NCI-H69 (cell line): ENCODE measurements at regions not wholly inside any gene's neighbourhood (a gene's known extent, or its start where the extent isn't known, plus 50 kb on each side); places are given as distances from the start of the nearest gene placed in this dataset.
"Not testable (repeated sequence)": the region's sequence is repeated elsewhere in the genome, so short reads cannot be mapped to it uniquely, and the experiment has no call there.

Experiments used
- DNase-seq: peaks from one replicate; lab custom pipeline; 2025; lab: John Stamatoyannopoulos, UW

DNA sequence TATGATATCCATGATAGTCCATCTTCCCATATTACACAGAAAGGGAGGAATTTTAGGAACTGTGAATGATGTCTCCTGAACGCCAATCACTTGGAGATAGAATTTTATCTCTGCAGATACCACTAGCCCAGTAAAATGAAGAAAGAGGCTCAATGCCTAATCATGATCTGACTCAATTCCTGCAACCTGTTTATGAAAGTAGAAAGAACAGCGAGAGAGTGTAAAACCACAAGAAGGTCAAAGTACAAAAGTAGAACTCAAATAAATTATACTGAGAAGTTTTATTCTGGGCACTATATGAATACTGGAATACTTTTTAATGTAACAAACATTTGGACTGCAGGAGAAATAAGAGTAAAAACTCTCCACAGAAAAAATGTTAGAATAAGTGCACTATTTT lies 892.1 kb upstream of the DDX18 start:
- DNase-seq = no peak

DNA sequence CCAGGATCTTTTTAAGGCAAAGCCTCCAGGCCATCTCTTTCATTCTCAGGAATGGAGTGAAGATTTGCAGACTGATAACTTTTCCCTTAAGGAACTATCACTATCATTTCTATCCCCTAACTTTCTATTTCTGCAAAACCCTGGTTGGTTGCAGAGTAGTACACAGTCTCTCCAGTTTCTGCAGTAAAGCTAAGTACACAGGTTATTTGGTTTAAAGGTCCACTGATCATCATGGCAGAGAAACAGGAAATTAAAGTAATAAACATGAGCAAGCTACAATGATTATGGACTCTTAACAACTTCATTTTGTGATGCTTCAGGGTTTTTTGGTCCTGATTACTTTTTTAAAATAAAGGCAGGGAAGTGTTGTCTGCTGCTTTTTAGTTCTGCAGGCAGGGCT lies 890.0 kb upstream of the DDX18 start:
- no peak for DNase-seq

DNA sequence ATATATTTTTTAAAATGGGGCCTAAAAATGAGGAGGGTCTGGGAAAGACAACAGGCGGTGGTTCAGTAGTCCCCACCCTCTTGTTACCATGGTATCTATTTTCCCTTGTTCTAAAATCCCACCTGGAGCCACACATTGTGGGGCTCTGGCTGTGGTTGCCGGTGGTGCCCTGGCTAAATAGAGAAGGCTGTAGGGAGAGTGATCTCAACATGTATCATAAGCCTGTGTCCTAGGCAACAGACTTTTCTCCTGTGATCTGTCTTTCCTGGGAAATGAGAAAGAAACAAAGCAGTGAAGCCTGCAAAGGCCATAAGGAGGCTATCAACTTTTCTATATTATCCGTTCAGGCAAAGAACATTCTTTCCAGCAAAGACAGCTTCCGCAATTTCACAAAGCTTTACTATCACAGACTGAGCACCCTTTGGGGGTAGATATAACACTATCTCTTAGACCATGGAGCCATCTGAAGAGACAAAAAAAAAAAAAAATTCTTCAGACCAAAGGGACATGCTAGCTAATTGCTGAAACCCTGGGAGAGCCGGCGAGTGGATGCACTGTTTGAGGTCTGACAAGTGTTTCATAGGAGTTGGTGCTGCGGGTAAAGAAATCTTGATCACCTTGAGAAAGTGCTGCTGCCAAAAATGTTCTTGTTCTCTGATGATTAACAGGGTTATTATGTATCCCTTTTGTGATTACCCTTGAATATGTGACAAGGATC lies 879.2 kb upstream of the DDX18 start:
- DNase-seq = no peak

DNA sequence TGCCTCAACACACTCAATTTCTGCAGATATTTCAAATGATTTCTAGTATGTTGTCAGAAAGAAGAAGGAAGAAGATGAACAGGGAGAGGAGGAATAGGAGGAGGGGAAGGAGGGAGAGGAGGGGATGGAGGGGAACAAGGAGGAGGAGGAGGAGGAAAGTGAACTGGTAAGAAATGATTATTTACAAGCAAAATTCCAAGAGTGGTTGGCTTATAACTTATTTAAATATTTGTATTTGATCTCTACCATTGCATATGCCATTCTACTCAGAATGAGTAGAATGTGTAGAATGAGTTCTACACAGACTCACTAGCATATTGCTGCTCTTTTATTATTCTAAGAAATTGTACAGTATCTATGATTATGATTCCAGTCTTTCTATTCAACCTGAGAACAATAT lies 866.2 kb upstream of the DDX18 start:
- DNase-seq = no peak

DNA sequence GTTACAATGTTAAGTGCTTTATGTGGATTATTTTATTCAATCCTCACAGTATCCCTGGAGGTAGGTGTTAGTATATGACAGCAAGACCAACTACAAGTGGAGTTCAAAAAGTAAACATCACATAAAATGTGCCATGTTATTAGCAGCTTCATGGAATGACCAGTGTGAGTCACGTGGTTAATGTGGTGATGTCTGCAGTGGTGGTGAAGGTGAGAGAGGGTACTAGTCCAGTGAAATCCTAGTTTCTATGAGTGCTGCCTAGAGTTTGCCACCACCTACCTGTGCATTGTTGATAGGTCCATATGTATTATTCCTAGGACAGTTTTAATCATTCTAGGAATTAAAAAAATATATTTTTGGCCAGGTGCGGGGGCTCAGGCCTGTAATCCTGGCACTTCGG lies 865.2 kb upstream of the DDX18 start:
- DNase-seq = no peak

DNA sequence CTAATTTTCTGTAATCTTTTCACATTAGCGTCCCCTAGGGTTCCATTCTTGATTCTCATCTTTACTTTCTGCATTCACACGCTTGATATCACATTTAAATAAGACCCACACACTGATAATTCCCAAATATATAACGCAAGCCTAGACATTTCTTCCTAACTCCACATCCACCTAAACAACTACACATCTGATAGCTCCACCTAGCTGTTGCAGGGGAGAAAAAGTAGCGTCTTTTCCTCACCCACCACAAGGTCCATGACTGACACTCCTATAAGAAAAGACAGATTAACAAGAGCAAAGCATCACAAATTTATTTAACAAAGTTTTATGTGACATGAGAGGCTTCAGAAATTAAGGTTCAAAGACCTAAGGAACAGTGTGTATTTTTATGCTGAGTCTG lies 862.2 kb upstream of the DDX18 start:
- DNase-seq = no peak

DNA sequence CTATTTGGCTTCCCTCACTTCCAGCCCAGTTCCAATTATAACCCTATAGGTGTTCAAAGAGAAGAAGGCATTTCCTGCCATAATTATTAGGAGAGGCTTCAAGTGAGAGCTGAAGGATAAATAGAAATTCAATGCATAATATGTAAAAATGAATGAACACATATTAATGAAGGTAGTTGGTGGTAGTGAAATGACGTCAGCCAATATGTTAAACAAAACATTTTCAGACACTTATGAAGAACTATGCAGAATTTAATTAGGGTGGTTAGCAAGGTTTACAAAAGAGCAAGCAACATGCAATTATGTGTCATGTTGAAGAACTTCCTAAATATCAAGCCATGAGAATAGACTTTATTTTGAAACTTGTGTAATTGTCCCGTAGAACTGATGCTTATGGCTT lies 858.8 kb upstream of the DDX18 start:
- DNase-seq = no peak

DNA sequence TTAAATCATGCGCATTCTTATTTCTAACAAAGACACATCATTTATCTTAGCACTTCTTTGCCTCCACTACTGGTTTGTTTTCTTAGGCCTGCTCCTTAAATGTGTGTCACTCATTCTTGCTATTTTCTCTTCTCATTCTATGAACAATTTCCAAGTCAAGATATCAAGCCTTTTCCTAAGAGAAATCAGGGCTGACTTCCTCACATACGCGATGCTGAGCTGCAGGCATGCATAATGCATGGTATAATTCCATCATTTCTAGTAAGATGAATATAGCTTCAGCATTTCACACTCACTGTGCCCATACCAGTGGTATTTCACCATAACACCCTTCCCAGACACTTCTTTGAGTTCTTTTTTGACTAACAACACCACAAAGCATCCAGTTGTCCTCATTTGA lies 838.9 kb upstream of the DDX18 start:
- DNase-seq = no peak

DNA sequence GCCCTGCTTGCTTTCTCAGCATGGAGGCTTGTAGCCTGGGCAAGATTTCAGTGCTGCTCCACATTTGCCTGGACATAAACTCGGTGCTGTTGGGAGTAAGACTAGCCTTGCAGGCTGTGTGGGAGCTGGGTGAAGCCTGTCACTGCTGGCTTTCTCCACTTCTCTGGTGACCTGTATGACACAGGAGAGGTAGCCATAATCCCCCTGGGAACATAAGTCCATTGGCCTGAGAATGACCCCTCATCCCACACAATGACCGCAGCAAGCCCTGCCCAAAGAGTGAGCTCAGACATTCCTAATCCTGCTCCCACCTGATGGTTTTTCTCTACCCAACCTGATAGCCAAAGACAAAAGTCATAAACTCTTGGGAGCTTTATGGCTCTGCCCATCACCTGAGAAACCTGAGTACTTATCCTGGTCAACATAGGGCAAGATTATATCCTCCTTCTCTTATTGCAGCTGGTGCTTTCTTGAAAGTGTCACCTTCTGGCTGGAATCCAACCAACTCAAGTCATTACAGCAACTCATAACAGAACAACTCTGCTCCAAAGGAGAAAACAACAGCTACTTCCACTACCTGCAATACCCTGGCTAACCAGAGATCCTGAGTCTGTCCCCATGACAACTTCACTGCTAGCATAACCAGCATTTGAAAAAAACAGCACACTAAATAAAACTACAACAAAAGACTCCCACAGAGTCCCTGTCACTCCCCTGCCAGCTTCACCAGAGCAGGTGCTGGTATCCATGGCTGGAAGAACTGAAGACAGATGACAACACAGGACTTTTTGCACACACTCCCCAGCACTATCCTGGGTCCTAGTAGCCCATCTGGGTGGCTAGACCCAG lies 834.4 kb upstream of the DDX18 start:
- DNase-seq = no peak

DNA sequence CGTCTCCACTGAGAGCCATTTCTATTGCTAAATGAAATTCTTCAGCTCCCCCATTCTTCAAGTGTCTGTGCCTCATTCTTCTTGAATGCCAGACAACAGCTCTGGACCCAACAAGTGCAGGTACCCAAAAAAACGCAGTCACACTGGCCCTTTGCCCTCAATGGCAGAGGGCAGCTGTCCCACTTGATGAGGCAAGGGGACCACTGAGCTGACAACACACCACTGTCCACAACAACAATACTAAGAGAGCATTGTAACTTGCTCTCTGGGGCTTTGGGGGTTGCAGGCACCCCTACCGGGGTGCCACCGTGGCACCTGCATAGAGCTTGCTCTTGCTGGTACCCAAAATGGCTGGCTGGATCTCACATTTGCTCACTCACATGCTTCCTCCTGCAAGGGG lies 827.0 kb upstream of the DDX18 start:
- DNase-seq = no peak

DNA sequence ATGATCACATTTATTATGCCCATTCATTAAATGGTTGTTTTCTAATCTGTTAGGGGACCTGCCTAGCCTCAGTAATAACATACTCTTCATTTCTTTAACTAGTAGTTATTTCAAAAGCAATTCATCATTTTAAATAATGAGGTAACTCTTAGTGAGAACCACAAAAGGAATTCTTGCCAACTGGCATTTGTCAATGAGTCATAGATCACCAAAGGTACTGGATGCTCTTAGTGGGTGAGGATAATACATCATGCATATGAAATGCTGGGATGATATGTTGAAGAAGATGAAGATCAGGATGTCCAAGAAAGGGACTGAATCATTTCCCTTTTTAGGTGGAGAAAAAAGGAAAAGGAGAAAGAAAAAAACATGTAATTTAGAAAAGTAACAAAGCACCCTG lies 826.2 kb upstream of the DDX18 start:
- DNase-seq = no peak

DNA sequence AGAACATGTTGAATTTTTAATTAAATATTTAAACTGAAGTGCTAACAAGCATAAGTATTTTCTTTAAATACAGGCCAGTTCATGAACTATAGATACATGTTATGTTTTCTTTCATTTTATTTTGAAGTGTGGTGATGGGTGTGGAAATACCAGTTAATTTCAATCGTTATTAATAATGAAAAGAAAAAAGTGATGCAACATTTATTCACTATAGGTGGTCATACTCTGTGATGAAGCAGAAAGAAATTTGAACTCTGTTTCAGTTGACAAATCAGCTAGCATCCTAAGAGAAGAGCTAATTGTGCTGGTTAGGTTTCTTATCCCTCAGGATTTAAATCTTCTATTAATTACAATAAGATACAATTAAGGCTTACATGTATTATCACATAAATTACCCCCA lies 795.1 kb upstream of the DDX18 start:
- no peak for DNase-seq

DNA sequence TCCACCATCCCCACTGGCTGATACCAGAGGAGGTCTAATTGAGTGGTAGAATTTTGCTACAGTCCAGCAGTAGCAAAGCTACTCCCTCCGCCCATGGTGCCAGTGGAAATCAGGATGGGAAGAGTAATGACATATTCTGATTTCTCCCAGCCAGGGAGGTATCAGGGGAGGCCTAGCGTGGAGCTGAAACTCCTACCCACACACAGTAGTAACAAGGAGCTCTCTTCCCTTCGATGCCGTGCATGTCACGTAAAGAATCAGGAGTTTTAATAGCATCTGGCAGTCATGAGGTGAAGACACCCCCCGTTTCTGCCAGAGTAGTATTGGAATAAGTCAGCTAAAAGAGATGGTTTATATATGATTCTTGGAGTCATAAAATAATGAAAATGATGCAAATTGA lies 786.8 kb upstream of the DDX18 start:
- DNase-seq = no peak

DNA sequence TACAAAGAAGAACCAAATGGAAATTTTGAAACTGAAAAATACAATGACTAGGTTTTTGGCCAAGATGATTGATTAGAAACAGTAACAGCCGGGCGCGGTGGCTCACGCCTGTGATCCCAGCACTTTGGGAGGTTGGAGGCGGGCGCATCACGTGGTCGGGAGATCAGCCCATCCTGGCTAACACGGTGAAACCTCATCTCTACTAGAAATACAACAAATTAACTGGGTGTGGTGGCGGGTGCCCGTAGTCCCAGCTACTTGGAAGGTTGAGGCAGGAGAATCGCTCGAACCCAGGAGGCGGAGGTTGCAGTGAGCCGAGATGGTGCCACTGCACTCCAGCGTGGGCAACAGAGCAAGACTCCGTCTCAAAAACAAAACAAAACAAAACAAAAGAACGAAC lies 785.8 kb upstream of the DDX18 start:
- not testable (repeated sequence) for DNase-seq

DNA sequence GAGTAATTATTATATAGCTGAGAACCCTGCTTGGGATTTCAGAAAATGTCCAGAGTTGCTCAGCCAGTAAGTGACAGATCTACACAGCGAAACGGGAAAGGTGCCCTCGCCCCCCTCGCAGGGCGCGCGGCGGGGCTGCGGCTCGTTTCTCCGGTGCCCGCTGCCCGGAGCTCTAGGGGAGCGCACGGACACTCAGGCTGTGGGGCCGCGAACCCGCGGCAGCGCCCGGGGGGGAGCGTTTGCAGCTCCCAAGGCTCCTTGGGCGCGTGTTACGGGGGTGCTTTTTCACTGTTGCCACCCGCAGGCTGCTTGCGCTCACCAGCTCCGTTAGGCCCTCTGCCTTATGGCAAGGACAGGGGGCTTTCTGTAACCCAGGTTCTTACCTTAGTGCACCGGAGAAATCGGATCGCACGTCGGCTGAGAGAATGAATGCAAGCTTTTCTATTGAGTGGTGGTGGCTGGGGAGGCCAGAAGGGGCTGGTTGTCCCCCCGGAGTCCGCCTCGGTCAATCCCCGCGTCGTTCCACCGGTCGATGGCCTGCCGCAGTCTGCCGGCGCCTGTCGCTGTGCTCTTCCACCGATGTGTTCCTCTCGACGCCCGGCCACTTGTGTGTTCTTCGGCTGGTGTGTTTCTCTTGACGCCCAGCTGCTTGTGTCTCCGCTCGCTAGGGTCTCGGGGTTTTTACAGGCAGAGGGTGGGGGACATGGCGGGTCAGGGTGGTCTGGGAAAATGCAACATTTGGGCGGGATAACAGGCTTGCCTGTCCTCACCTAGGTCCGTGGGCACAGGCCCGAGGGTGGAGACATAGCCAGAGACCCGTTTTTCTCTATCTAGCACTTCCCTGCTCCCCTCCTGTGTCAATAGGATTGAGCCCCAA lies 758.8 kb upstream of the DDX18 start:
- DNase-seq = no peak

DNA sequence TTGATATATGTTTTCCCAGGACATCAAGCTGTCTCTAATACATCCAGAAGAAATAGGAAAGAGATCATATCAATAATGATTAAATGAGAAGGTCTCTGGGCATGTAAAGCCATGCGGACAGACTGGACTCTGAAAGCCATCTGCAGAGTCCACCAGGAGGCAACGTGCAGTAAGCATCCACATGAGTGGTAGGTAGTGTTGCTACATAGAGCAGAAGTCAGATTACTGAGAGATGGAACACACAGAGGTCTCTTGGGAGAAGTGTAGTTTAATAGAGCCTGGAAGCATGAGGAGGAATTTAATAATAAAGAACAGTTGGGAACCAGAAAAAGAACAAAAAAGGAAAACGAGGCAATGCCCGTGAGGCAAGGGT lies 758.1 kb upstream of the DDX18 start:
- DNase-seq = no peak

DNA sequence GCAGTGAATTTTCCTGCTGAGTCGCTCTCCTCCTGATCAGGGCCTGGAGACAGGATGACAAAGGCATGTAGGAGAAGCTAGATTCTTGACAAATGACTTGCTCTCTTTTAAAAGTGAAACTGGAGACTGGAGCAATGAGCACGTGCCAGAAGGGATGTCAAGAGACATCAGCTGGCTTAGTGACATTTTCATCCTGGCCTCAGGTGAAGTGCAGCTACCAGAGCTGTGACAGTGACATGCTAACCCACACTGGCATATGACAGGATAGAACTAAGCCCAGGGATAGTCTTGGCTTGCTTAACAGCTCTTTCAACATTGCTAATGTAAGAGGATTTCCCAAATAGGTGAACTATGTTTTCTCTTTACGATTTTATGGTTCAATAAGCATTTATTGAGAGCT lies 757.5 kb upstream of the DDX18 start:
- DNase-seq = no peak

DNA sequence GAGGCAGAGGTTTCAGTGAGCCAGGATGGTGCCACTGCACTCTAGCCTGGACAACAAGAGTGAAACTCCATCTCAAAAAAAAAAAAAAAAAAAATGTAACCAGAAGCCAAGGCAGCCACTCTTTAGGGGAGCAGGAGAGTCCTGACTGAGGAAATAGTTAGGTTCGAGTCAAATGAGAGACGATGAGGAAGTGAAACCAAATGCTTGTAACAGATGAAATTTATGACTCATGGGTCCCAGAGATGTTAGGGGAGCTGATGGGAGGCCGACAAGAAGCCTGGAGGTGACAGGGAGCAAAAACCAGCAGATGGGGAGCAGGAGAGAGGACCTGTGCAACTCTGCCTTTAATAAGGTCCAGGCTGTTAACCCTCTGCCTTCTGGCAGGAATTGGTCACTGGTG lies 756.1 kb upstream of the DDX18 start:
- no peak for DNase-seq

DNA sequence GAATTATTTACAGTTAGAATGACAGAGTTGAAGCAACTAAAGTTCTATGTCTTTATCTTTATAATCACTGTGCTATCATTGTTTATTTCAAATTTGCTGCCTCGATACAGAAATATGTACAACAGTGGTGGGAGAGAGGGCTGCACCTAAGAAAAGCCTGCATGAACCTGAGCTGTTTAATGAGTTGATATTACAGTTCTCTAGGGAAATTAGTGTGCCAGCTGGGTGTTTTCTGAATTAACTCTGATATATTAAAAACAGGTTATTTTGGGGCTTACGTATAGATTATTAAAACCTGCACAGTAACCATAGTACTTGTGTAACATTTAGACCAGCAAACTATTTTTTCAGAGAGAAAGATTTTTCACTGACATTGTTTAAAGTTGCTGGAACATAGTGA lies 750.5 kb upstream of the DDX18 start:
- DNase-seq = no peak

DNA sequence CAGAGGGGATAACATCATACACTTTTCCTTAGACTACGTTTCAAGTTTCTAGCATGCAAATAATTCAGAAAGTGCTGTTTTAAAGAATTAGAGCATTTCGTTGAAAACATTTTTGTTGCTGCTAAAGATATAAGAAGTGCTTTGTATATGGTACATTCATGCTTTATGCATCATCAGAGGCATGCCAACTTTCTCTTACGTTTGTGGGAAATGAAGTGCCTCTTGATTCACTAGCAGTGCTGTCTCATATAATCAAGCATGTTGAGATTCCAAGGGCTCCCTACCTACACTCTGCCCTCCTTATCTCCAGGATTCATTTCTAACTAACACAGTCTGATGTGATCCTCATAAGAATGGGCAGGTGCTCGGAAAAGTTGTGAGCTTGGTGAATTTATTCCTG lies 748.6 kb upstream of the DDX18 start:
- DNase-seq = no peak

DNA sequence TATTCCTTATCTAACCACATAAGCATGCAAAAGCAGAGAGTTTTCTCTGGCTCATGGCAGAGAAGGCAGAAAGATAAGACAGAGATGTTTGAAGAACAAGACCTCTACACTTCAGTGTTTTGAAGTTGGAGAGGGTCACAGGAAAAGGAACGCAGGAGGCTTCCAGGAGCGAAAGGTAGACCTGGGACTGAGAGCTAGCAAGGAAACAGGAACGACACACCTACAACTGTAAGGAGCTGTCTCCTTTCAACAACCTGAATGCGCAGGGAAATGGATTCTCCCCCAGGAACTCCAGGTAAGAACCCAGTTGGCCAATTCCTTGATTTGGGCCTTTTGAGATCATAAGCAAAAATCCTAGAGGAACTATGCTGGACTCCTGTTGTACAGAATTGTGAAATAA lies 746.6 kb upstream of the DDX18 start:
- DNase-seq = no peak

DNA sequence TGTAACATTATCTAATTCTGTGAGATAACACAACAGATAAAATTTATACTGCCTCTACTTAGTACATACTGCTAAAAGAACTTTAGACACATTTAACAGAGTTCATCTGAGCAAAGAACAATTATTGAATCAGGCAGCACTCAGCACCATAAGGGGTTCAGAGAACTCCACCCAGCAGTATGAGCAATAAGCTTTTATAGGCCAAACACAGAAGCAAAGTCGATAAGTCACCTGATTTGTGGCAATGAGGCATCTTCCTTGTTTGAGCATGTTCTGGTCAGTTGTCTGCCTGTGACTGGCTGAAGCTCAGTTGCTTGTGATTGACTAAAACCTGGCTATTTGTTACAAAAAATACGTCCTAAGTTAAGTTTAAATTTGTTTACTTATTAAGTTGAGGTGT lies 746.1 kb upstream of the DDX18 start:
- no peak for DNase-seq

DNA sequence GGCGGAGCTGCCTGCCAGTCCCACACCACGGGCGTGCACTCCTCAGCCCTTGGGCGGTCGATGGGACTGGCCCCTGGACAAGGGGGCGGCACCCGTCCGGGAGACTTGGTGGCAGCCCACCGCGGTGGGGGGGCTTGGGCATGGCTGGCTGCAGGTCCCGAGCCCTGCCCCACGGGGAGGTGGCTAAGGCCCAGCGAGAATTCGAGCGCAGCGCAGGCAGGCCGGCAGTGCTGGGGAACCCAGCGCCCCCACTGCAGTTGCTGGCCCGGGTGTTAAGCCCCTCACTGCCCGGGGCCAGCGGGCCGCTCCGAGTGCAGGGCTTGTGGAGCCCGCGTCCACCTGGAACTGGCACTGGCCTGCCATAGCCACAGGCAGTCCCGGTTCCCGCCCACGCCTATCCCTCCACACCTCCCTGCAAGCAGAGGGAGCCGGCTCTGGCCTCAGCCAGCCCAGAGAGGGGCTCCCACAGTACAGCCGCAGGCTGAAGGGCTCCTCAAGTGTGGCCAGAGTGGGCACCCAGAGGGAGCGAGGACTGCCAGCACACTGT lies 742.9 kb upstream of the DDX18 start:
- no peak for DNase-seq
